Natural killer cell (primary cell): ENCODE measurements at regions not wholly inside any gene's neighbourhood (a gene's known extent, or its start where the extent isn't known, plus 50 kb on each side); places are given as distances from the start of the nearest gene placed in this dataset.
"Not testable (repeated sequence)": the region's sequence is repeated elsewhere in the genome, so short reads cannot be mapped to it uniquely, and the experiment has no call there.

Experiments
- ATAC-seq, 3 donors: fragments of 150-1000 bp in 2 of 3; fragments of 200-7000 bp in 1 of 3; cut with Tn5 transposase; 1 replicate in 1 of 3; 2 replicates in 2 of 3; pipeline ENCODE4 v1.10.0; 2021; ENCODE audit warnings: mild to moderate bottlenecking in 2 of 3, moderate library complexity in 2 of 3
- DNase-seq, 2 donors: peaks; one replicate each; pipeline versions ENCODE4 v3.0.0 to v3.0.0-alpha.2; 2013 to 2021; ENCODE audit warnings: mixed read lengths in 1 of 2
- H3K27ac ChIP-seq: one replicate; pipeline ENCODE4 v1.5.1; 2013; ENCODE audit warnings: mild to moderate bottlenecking, low read length
- H3K27me3 ChIP-seq: one replicate; pipeline ENCODE4 v1.6.1; 2013; ENCODE audit warnings: low read length; ENCODE audit not compliant: control insufficient read depth, insufficient read depth
- H3K36me3 ChIP-seq: one replicate; pipeline ENCODE4 v1.6.1; 2013; ENCODE audit warnings: low read length; ENCODE audit not compliant: control insufficient read depth, insufficient read depth
- H3K4me1 ChIP-seq: one replicate; pipeline ENCODE4 v1.6.1; 2013; ENCODE audit warnings: low read length; ENCODE audit not compliant: control insufficient read depth, insufficient read depth
- H3K4me3 ChIP-seq: one replicate; pipeline ENCODE4 v1.5.1; 2013; ENCODE audit warnings: low read length
- H3K9me3 ChIP-seq: one replicate; pipeline ENCODE4 v1.6.1; 2013; ENCODE audit warnings: low read length; ENCODE audit not compliant: control insufficient read depth, insufficient read depth
- H3K27ac Mint-ChIP-seq, 2 donors: one replicate each; pipeline ENCODE4 v1.8.0; 2022; ENCODE audit warnings: mild to moderate bottlenecking in 2 of 2, mixed read lengths in 2 of 2, moderate library complexity in 1 of 2
- H3K27me3 Mint-ChIP-seq, 2 donors: one replicate each; pipeline ENCODE4 v1.8.0; 2022; ENCODE audit warnings: low read depth in 2 of 2, mixed read lengths in 2 of 2
- H3K36me3 Mint-ChIP-seq: one replicate; pipeline ENCODE4 v1.8.0; 2022; ENCODE audit warnings: mixed read lengths
- H3K4me1 Mint-ChIP-seq, 2 donors: one replicate each; pipeline ENCODE4 v1.8.0; 2022; ENCODE audit warnings: mixed read lengths in 2 of 2
- H3K4me3 Mint-ChIP-seq: one replicate; pipeline ENCODE4 v1.8.0; 2022; ENCODE audit warnings: mild to moderate bottlenecking, moderate library complexity, mixed read lengths
- H3K9me3 Mint-ChIP-seq, 2 donors: one replicate each; pipeline ENCODE4 v1.8.0; 2022; ENCODE audit warnings: mixed read lengths in 2 of 2
- WGBS: methylation state at CpG from one replicate; pipeline ENCODE4 v1.1.7; 2013; ENCODE audit warnings: missing lambda C conversion rate; ENCODE audit not compliant: insufficient coverage; 5-methylcytosine and 5-hydroxymethylcytosine counted together
- intact Hi-C: fragments of 100-400 bp; cut with micrococcal nuclease; formaldehyde crosslinking; loops from one replicate; pipeline ENCODE4 v1.14.2; 2022
- TF ChIP-seq, protein P1 (sequence below): fragments of 200-600 bp; IDR thresholded peaks from one replicate; pipeline ENCODE4 v1.8.0; 2022; ENCODE audit warnings: antibody characterized with exemption

DNA sequence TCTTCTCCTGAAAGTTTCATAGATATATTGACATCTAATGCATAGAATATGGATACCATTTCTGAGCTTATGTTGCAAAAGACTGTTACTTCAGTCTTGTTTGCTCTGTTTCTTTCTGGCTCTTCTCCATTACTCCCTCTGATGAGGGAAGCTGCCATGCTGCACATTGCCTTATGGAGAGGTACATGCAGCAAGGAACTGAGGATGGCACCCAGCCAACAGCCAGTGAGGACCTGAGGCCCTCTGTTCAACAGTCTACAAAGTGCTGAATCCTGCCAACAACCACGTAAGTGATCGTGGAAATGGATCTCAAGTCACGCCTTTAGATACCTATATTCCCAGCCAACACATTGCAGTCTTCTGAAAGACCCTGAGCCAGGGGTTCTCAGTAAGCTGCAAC is 66.6 kb upstream of the ADAMTS5 start:
- Mint-ChIP-seq H3K9me3 (peaks cover 5 to 11% of the 10 kb centered on the region in 2 donors), H3K27me3 (no peaks in the 10 kb centered on the region), H3K36me3 (no peaks in the 10 kb centered on the region), H3K27ac (no peak overlapping the region), H3K4me1 (no peaks in the 10 kb centered on the region), H3K4me3 (no peak overlapping the region)
- no peaks in the 10 kb centered on the region for H3K36me3 ChIP-seq
- no peaks in the 10 kb centered on the region for H3K27me3 ChIP-seq
- TF ChIP-seq, protein P1, sequence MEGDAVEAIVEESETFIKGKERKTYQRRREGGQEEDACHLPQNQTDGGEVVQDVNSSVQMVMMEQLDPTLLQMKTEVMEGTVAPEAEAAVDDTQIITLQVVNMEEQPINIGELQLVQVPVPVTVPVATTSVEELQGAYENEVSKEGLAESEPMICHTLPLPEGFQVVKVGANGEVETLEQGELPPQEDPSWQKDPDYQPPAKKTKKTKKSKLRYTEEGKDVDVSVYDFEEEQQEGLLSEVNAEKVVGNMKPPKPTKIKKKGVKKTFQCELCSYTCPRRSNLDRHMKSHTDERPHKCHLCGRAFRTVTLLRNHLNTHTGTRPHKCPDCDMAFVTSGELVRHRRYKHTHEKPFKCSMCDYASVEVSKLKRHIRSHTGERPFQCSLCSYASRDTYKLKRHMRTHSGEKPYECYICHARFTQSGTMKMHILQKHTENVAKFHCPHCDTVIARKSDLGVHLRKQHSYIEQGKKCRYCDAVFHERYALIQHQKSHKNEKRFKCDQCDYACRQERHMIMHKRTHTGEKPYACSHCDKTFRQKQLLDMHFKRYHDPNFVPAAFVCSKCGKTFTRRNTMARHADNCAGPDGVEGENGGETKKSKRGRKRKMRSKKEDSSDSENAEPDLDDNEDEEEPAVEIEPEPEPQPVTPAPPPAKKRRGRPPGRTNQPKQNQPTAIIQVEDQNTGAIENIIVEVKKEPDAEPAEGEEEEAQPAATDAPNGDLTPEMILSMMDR: no peak
- H3K9me3 ChIP-seq: no peaks in the 10 kb centered on the region
- no peak overlapping the region for H3K27ac ChIP-seq
- no peak overlapping the region for H3K4me3 ChIP-seq
- no peak for ATAC-seq
- no peak for DNase-seq
- WGBS: 81% methylated on average over 3 of the region's 3 CpGs
- H3K4me1 ChIP-seq: no peaks in the 10 kb centered on the region
- intact Hi-C loops: no loop called here

DNA sequence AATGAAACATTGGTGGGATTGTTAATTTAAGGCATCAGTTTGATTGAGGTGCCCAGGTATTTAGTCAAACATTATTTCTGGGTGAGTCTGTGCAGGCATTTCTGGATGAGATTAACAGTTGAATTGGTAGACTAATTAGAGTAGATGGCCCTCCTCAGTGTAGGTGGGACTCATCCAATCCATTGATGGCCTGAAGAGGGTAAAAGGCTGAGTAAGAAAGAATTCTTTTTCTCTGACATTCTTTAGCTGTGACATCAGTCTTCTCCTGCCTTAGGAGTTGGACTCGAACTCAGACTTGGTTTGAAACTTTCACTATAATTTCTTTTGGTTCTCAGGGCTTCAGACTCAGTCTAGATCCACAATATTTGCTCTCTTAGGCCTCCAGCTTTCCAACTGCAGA is 59.6 kb upstream of the ADAMTS5 start:
- H3K9me3 ChIP-seq: no peaks in the 10 kb centered on the region
- H3K4me3 ChIP-seq: no peak overlapping the region
- Mint-ChIP-seq H3K36me3 (no peaks in the 10 kb centered on the region), H3K27me3 (no peaks in the 10 kb centered on the region), H3K9me3 (peaks cover 0 to 2% of the 10 kb centered on the region in 2 donors), H3K27ac (no peak overlapping the region), H3K4me1 (no peaks in the 10 kb centered on the region), H3K4me3 (no peak overlapping the region)
- TF ChIP-seq, protein P1: no peak
- H3K27me3 ChIP-seq: no peaks in the 10 kb centered on the region
- no peak overlapping the region for H3K27ac ChIP-seq
- no peaks in the 10 kb centered on the region for H3K36me3 ChIP-seq
- WGBS: 57% methylated on average over 1 of the region's 1 CpG
- H3K4me1 ChIP-seq: no peaks in the 10 kb centered on the region
- intact Hi-C loops: no loop called here
- ATAC-seq (no peak), DNase-seq (no peak)

DNA sequence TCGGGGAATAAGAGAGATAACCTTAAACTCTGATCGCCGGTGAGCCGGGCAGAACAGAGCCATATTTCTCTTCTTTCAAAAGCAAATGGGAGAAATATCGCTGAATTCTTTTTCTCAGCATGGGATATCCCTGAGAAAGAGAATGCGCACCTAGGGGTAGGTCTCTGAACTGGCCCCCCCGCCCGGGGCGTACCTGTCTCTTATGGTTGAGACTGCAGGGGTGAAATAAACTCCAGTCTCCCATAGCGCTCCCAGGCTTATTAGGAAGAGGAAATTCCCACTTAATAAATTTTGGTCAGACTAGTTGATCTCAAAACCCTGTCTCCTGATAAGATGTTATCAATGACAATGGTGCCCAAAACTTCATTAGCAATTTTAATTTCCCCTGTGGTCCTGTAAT is 58.8 kb upstream of the ADAMTS5 start:
- H3K4me3 ChIP-seq, H3K27me3 ChIP-seq, H3K27me3 Mint-ChIP-seq, H3K27ac ChIP-seq, H3K9me3 Mint-ChIP-seq, H3K36me3 ChIP-seq, DNase-seq, H3K36me3 Mint-ChIP-seq, H3K4me3 Mint-ChIP-seq, intact Hi-C loops, H3K4me1 Mint-ChIP-seq, H3K4me1 ChIP-seq, H3K9me3 ChIP-seq, H3K27ac Mint-ChIP-seq, ATAC-seq: not testable (repeated sequence)
- WGBS: no CpG with 5 or more reads among the region's 10 CpGs

DNA sequence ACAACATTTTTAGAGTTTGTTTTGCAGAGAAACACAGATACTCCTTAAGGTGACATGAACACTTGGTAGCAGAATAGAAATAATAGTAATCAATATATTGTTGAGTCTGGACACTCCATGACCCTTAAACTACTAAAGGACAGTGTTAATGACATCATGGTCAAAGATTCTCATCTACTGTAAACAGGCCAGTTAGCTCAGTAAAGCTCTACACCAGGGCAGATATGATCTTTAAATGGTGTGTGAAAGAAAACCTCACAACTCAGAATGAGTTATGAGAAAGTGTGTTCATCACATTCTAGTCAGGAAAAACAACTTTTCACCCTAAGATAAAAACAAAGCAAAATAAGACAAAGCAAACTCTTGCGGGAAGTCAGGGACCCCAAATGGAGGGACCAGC is 58.1 kb upstream of the ADAMTS5 start:
- no peak for DNase-seq

More for the DNA sequence above, 58.1 kb upstream of the ADAMTS5 start:
- WGBS: 50% methylated on average over 1 of the region's 1 CpG
- no peaks in the 10 kb centered on the region for H3K36me3 Mint-ChIP-seq
- no peak overlapping the region for H3K4me3 ChIP-seq
- H3K4me1 Mint-ChIP-seq: no peaks in the 10 kb centered on the region
- intact Hi-C loops: no loop called here
- H3K9me3 ChIP-seq: no peaks in the 10 kb centered on the region
- no peak for ATAC-seq
- H3K27ac Mint-ChIP-seq: no peak overlapping the region
- no peaks in the 10 kb centered on the region for H3K27me3 Mint-ChIP-seq
- H3K9me3 Mint-ChIP-seq: peaks cover 0 to 2% of the 10 kb centered on the region in 2 donors
- TF ChIP-seq, protein P1: no peak
- H3K36me3 ChIP-seq: no peaks in the 10 kb centered on the region
- no peaks in the 10 kb centered on the region for H3K27me3 ChIP-seq
- no peak overlapping the region for H3K27ac ChIP-seq
- H3K4me3 Mint-ChIP-seq: no peak overlapping the region
- no peaks in the 10 kb centered on the region for H3K4me1 ChIP-seq
